Neural crest cell (in vitro differentiated cells): ENCODE measurements at regions not wholly inside any gene's neighbourhood (a gene's known extent, or its start where the extent isn't known, plus 50 kb on each side); places are given as distances from the start of the nearest gene placed in this dataset.

Experiments
- DNase-seq: peaks from one replicate; pipeline ENCODE4 v3.0.0; 2021; ENCODE audit warnings: low read depth, mixed read lengths, low spot score
- H3K27ac Mint-ChIP-seq: one replicate; pipeline ENCODE4 v1.8.0; 2021; ENCODE audit warnings: mild to moderate bottlenecking, mixed read lengths; ENCODE audit not compliant: unreplicated experiment
- H3K27me3 Mint-ChIP-seq: 2 replicates; pipeline ENCODE4 v1.8.0; 2021; ENCODE audit warnings: low read depth, mild to moderate bottlenecking, mixed read lengths
- H3K36me3 Mint-ChIP-seq: 2 replicates; pipeline ENCODE4 v1.8.0; 2021; ENCODE audit warnings: low read depth, mild to moderate bottlenecking, mixed read lengths
- H3K4me1 Mint-ChIP-seq: 2 replicates; pipeline ENCODE4 v1.8.0; 2021; ENCODE audit warnings: mixed read lengths
- H3K4me3 Mint-ChIP-seq: one replicate; pipeline ENCODE4 v1.8.0; 2021; ENCODE audit warnings: mild to moderate bottlenecking, mixed read lengths
- H3K9me3 Mint-ChIP-seq: 2 replicates; pipeline ENCODE4 v1.8.0; 2021; ENCODE audit warnings: mixed read lengths
- CTCF ChIP-seq: fragments of 200-600 bp; sonication (generic); conservative IDR thresholded peaks from 2 replicates; pipeline ENCODE4 v1.5.0; 2021; ENCODE audit warnings: antibody characterized with exemption, mild to moderate bottlenecking

- H3K4me3 Mint-ChIP-seq: no peak overlapping the region
- no peak overlapping the region for H3K27ac Mint-ChIP-seq
- DNase-seq: no peak
- TF ChIP-seq CTCF: no peak
- H3K27me3 Mint-ChIP-seq: peaks cover 4% of the 10 kb centered on the region
- H3K4me1 Mint-ChIP-seq: no peaks in the 10 kb centered on the region
- no peaks in the 10 kb centered on the region for H3K9me3 Mint-ChIP-seq
- H3K36me3 Mint-ChIP-seq: no peaks in the 10 kb centered on the region
Observed at GRCh38 chr18:73099759-73100158, 232.0 kb upstream of the NETO1 start.

- no peak for DNase-seq
- Mint-ChIP-seq H3K9me3 (peaks cover 8% of the 10 kb centered on the region), H3K36me3 (no peaks in the 10 kb centered on the region), H3K27ac (no peak overlapping the region), H3K4me3 (no peak overlapping the region), H3K27me3 (peaks cover 4% of the 10 kb centered on the region), H3K4me1 (no peaks in the 10 kb centered on the region)
- no peak for TF ChIP-seq CTCF
Observed at GRCh38 chr18:73093687-73094250, 226.0 kb upstream of the NETO1 start.

- no peak overlapping the region for H3K27ac Mint-ChIP-seq
Observed at GRCh38 chr18:73088445-73088844, 220.7 kb upstream of the NETO1 start.

GRCh38 chr18:73087282-73087977 lies 219.6 kb upstream of the NETO1 start:
- Mint-ChIP-seq H3K27me3 (no peaks in the 10 kb centered on the region), H3K4me3 (no peak overlapping the region), H3K27ac (no peak overlapping the region), H3K9me3 (peaks cover 8% of the 10 kb centered on the region), H3K36me3 (no peaks in the 10 kb centered on the region), H3K4me1 (no peaks in the 10 kb centered on the region)
- no peak for TF ChIP-seq CTCF
- DNase-seq: no peak

More at GRCh38 chr18:73088445-73088844, 220.7 kb upstream of the NETO1 start:
- DNase-seq: no peak
- no peak for TF ChIP-seq CTCF
- peaks cover 8% of the 10 kb centered on the region for H3K9me3 Mint-ChIP-seq
- H3K36me3 Mint-ChIP-seq: no peaks in the 10 kb centered on the region
- no peaks in the 10 kb centered on the region for H3K27me3 Mint-ChIP-seq
- no peak overlapping the region for H3K4me3 Mint-ChIP-seq
- no peaks in the 10 kb centered on the region for H3K4me1 Mint-ChIP-seq

- Mint-ChIP-seq H3K4me1 (no peaks in the 10 kb centered on the region), H3K36me3 (no peaks in the 10 kb centered on the region), H3K27ac (no peak overlapping the region), H3K9me3 (no peaks in the 10 kb centered on the region), H3K27me3 (no peaks in the 10 kb centered on the region), H3K4me3 (no peak overlapping the region)
- no peak for DNase-seq
- TF ChIP-seq CTCF: no peak
Observed at GRCh38 chr18:73079920-73080319, 212.1 kb upstream of the NETO1 start.
